ENCODE measurements at regions not wholly inside any gene's neighbourhood (a gene's known extent, or its start where the extent isn't known, plus 50 kb on each side); places are given as distances from the start of the nearest gene placed in this dataset.

DNA sequence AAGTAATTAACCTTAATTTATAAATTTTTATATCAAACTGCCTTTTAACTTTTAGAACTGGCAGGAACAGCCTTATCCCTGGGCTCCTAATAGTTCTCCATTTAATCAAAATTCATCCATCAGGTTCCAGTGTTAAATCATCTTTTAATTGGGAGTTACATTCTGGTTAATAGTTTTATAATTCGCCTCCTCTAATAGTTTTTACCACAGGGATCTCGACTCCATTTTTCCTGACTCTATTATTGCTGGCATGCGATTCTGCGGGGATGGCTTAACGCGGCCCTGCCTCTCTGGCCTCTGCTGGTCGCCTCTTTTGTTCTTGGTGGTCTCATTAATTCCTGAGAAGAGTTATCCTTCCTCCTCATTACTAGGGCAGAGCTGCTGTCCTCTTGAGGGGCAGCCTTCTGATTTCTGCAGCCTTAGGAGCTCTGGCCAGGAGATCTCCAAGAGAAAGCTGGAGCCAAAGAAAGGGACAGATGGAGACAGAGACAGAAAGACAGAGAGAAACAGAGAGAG, 71.1 kb downstream of the MRM1 start:
- Histone ChIP-seq H3K4me3 (no peak overlapping the region), H3K27me3 (no peaks in the 10 kb centered on the region), H3K9me3 (no peaks in the 10 kb centered on the region), H3K27ac (no peak overlapping the region), H3K36me3 (no peaks in the 10 kb centered on the region), H3K4me1 (no peaks in the 10 kb centered on the region)
- intact Hi-C loops (cut with DNase I): no loop called here
- DNase-seq: no peak
- ATAC-seq: no peak
- TF ChIP-seq, protein P1, sequence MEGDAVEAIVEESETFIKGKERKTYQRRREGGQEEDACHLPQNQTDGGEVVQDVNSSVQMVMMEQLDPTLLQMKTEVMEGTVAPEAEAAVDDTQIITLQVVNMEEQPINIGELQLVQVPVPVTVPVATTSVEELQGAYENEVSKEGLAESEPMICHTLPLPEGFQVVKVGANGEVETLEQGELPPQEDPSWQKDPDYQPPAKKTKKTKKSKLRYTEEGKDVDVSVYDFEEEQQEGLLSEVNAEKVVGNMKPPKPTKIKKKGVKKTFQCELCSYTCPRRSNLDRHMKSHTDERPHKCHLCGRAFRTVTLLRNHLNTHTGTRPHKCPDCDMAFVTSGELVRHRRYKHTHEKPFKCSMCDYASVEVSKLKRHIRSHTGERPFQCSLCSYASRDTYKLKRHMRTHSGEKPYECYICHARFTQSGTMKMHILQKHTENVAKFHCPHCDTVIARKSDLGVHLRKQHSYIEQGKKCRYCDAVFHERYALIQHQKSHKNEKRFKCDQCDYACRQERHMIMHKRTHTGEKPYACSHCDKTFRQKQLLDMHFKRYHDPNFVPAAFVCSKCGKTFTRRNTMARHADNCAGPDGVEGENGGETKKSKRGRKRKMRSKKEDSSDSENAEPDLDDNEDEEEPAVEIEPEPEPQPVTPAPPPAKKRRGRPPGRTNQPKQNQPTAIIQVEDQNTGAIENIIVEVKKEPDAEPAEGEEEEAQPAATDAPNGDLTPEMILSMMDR (IDR thresholded peaks at IDR 0.05): no peak

DNA sequence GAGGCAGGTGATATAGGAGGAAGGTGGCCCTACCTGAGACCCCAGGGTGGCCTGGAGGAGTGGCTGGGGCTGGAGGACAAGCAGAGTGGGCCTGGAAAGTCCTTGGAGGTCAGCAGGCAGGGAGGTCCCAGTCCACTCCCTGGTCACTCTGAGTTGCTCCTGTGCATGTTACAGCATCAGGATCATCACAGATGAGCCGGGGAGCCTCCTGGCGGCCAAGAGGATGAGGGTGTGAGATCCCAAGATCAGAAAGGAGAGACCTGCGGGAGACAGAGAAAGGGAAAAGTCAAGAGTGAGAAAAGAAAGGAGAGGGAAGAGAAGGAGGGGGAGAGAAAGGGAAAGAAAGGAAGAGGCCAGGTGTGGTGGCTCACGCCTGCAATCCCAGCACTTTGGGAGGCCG, 71.7 kb downstream of the MRM1 start:
- TF ChIP-seq, protein P1 (IDR thresholded peaks at IDR 0.05): no peak
- DNase-seq: no peak
- Histone ChIP-seq H3K36me3 (no peaks in the 10 kb centered on the region), H3K27ac (no peak overlapping the region), H3K4me3 (no peak overlapping the region), H3K27me3 (no peaks in the 10 kb centered on the region), H3K9me3 (no peaks in the 10 kb centered on the region), H3K4me1 (no peaks in the 10 kb centered on the region)
- intact Hi-C loops (cut with DNase I): no loop called here
- ATAC-seq: no peak

DNA sequence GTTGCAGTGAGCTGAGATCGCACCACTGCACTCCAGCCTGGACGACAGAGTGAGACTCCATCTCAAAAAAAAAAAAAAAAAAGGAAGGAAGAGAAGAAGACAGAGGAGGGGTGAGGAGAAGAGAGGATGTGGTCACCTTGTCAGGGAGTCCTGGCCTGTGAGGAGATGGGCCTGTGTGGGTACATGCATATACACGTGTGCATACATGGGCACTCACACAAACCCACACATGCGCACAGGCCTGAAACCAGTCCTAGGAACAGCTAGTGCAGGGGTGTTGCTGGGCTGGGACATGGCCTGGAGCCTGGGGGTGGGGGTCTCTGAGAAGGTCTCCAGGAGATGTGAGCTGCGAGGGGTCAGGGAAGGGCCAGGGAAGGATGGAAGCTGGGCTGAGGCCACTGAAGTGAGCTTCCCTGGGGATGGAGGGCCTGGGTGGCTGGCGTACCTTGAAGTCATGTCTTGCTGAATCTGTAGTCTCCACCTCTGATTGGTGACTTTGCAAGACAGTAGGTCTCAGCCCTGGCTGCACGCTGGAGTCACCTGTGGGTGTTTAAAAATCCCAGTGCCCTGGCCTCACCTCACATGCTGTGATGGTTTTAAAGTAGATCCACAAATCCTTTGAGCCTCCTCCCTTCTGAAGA, 72.4 kb downstream of the MRM1 start:
- no peaks in the 10 kb centered on the region for H3K9me3 ChIP-seq
- no peaks in the 10 kb centered on the region for H3K27me3 ChIP-seq
- intact Hi-C loops (cut with DNase I): no loop called here
- no peak overlapping the region for H3K27ac ChIP-seq
- ATAC-seq (no peak), DNase-seq (no peak)
- no peaks in the 10 kb centered on the region for H3K4me1 ChIP-seq
- no peaks in the 10 kb centered on the region for H3K36me3 ChIP-seq
- no peak overlapping the region for H3K4me3 ChIP-seq
- TF ChIP-seq, protein P1 (IDR thresholded peaks at IDR 0.05): no peak

DNA sequence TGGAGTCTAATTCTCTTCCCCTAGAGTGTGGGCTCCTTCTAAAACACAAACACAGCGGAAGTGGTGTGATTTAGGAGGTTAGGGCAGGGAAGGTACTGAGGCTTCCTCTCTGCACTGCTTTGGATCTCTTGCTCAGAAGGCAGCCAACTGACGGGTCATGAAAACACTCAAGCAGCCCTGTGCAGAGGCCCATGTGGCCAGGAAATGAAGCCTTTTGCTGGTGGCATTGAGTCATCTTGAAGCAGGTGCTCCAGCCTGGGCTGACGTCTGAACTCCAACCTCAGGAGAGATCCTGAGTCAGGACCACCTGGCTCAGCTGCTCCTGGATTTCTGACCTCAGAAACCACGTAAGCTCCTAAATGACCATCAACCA, 72.9 kb downstream of the MRM1 start:
- H3K27me3 ChIP-seq: no peaks in the 10 kb centered on the region
- no peaks in the 10 kb centered on the region for H3K9me3 ChIP-seq
- TF ChIP-seq, protein P1 (IDR thresholded peaks at IDR 0.05): no peak
- H3K4me3 ChIP-seq: no peak overlapping the region
- H3K4me1 ChIP-seq: no peaks in the 10 kb centered on the region
- DNase-seq: no peak
- no peak for ATAC-seq
- no peaks in the 10 kb centered on the region for H3K36me3 ChIP-seq
- H3K27ac ChIP-seq: no peak overlapping the region
- intact Hi-C loops (cut with DNase I): no loop called here

DNA sequence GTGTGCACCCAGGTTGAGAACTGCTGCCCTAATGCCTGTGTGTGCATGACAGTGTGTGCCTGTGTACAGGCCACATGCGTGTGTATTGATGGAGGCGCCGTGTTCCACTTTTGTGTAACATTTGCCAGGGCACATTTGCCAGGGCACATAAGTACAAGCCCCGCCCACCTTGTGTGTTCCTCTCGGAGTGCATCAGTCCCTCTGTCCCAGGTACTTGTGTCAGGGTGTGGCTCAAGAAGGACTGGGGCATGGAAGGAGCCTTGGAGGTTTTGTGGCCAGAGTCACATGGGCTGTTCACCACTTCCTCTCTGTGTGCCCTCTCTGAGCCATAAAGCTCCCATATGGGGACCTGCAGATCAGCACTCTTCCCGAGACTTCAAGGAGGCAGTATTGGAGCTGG, 73.9 kb downstream of the MRM1 start:
- H3K9me3 ChIP-seq: no peaks in the 10 kb centered on the region
- DNase-seq: no peak
- no peaks in the 10 kb centered on the region for H3K36me3 ChIP-seq
- no peak overlapping the region for H3K27ac ChIP-seq
- H3K27me3 ChIP-seq: no peaks in the 10 kb centered on the region
- TF ChIP-seq, protein P1 (IDR thresholded peaks at IDR 0.05): no peak
- H3K4me1 ChIP-seq: no peaks in the 10 kb centered on the region
- H3K4me3 ChIP-seq: no peak overlapping the region
- intact Hi-C loops (cut with DNase I): no loop called here
- ATAC-seq: peak; percentile 63

GRCh38 chr17:36675786-36676185, 74.4 kb downstream of the MRM1 start:
- H3K36me3 ChIP-seq: no peaks in the 10 kb centered on the region
- no peak overlapping the region for H3K27ac ChIP-seq
- H3K4me1 ChIP-seq: no peaks in the 10 kb centered on the region
- intact Hi-C loops (cut with DNase I): no loop called here
- TF ChIP-seq, protein P1 (IDR thresholded peaks at IDR 0.05): no peak
- no peak for DNase-seq
- no peak for ATAC-seq
- no peak overlapping the region for H3K4me3 ChIP-seq
- no peaks in the 10 kb centered on the region for H3K27me3 ChIP-seq
- no peaks in the 10 kb centered on the region for H3K9me3 ChIP-seq
